Smooth muscle cell (in vitro differentiated cells): ENCODE measurements at regions not wholly inside any gene's neighbourhood (a gene's known extent, or its start where the extent isn't known, plus 50 kb on each side); places are given as distances from the start of the nearest gene placed in this dataset.
A peak's percentile ranks its signal among the peaks of the same experiment; 100 is the strongest.

Experiments
- DNase-seq: peaks from one replicate; lab custom pipeline; 2025; ENCODE audit not compliant: unreplicated experiment; lab: John Stamatoyannopoulos, UW
- H2AFZ ChIP-seq: fragments of 200-600 bp; sonication (generic); 2 replicates; pipeline ENCODE4 v1.6.0; 2016; ENCODE audit warnings: antibody characterized with exemption, low read depth, mild to moderate bottlenecking
- H3F3A ChIP-seq: fragments of 200-600 bp; sonication (generic); 2 replicates; pipeline ENCODE4 v1.6.0; 2017; ENCODE audit warnings: antibody characterized with exemption, low read depth
- H3K27ac ChIP-seq: fragments of 200-600 bp; sonication (generic); 2 replicates; pipeline ENCODE4 v1.5.1; 2016; ENCODE audit warnings: low read depth, mild to moderate bottlenecking
- H3K27me3 ChIP-seq: fragments of 200-600 bp; sonication (generic); 2 replicates; pipeline ENCODE4 v1.6.1; 2016; ENCODE audit warnings: low read depth, mild to moderate bottlenecking
- H3K36me3 ChIP-seq: fragments of 200-600 bp; sonication (generic); 2 replicates; pipeline ENCODE4 v1.5.1; 2016; ENCODE audit warnings: low read depth
- H3K4me1 ChIP-seq: fragments of 200-600 bp; sonication (generic); 2 replicates; pipeline ENCODE4 v1.5.1; 2016; ENCODE audit warnings: low read depth
- H3K4me2 ChIP-seq: fragments of 200-600 bp; sonication (generic); 2 replicates; pipeline ENCODE4 v1.6.0; 2016; ENCODE audit warnings: mild to moderate bottlenecking
- H3K4me3 ChIP-seq: fragments of 200-600 bp; sonication (generic); 2 replicates; pipeline ENCODE4 v1.5.1; 2016; ENCODE audit warnings: mild to moderate bottlenecking
- H3K79me2 ChIP-seq: fragments of 200-600 bp; sonication (generic); 2 replicates; pipeline ENCODE4 v1.6.0; 2016; ENCODE audit warnings: low read depth, mild to moderate bottlenecking
- H3K9ac ChIP-seq: fragments of 200-600 bp; sonication (generic); 2 replicates; pipeline ENCODE4 v1.6.0; 2016; ENCODE audit warnings: low read depth
- H3K9me3 ChIP-seq: fragments of 200-600 bp; sonication (generic); replicated peaks from 2 replicates; pipeline ENCODE4 v1.5.1; 2016; ENCODE audit warnings: low read depth
- H4K20me1 ChIP-seq: fragments of 200-600 bp; sonication (generic); 2 replicates; pipeline ENCODE4 v1.6.0; 2016; ENCODE audit warnings: low read depth
- CTCF ChIP-seq: fragments of 200-600 bp; sonication (generic); IDR thresholded peaks from 2 replicates; pipeline ENCODE4 v1.5.1; 2017; ENCODE audit warnings: borderline replicate concordance, mild to moderate bottlenecking, antibody characterized with exemption; ENCODE audit not compliant: insufficient read depth, poor library complexity, severe bottlenecking
- WGBS: methylation state at CpG from one replicate; pipeline ENCODE4 v1.1.7; 2016; ENCODE audit warnings: low lambda C conversion rate; 5-methylcytosine and 5-hydroxymethylcytosine counted together

- no peaks in the 10 kb centered on the region for H3K27me3 ChIP-seq
- no peak for TF ChIP-seq CTCF
- H2AFZ ChIP-seq: no peak overlapping the region
- no peaks in the 10 kb centered on the region for H4K20me1 ChIP-seq
- no peak overlapping the region for H3K27ac ChIP-seq
- H3K9ac ChIP-seq: no peak overlapping the region
- no peak overlapping the region for H3K4me2 ChIP-seq
- DNase-seq: no peak
- no peaks in the 10 kb centered on the region for H3K79me2 ChIP-seq
- WGBS: 62% methylated on average over 6 of the region's 6 CpGs
- H3F3A ChIP-seq: no peaks in the 10 kb centered on the region
- H3K4me3 ChIP-seq: no peak overlapping the region
- no peaks in the 10 kb centered on the region for H3K9me3 ChIP-seq
- H3K4me1 ChIP-seq: peaks cover 1% of the 10 kb centered on the region
- H3K36me3 ChIP-seq: no peaks in the 10 kb centered on the region
Measured at GRCh38 chr3:31191354-31191753, 296.9 kb upstream of the GADL1 start.

GRCh38 chr3:31193429-31193828 lies 299.0 kb upstream of the GADL1 start:
- Histone ChIP-seq H3K4me3 (no peak overlapping the region), H4K20me1 (no peaks in the 10 kb centered on the region), H3K36me3 (no peaks in the 10 kb centered on the region), H3K4me2 (no peak overlapping the region), H3K27me3 (no peaks in the 10 kb centered on the region), H3K4me1 (peaks cover 6% of the 10 kb centered on the region), H3F3A (no peaks in the 10 kb centered on the region), H3K79me2 (no peaks in the 10 kb centered on the region), H3K9me3 (no peaks in the 10 kb centered on the region), H3K27ac (no peak overlapping the region), H3K9ac (no peak overlapping the region), H2AFZ (no peak overlapping the region)
- 92% methylated on average over 2 of the region's 2 CpGs for WGBS
- no peak for TF ChIP-seq CTCF
- no peak for DNase-seq

- Histone ChIP-seq H3K27ac (no peak overlapping the region), H3K9ac (no peak overlapping the region), H3K4me2 (no peak overlapping the region), H3K4me3 (no peak overlapping the region), H3K9me3 (no peaks in the 10 kb centered on the region), H3K79me2 (no peaks in the 10 kb centered on the region), H2AFZ (no peak overlapping the region), H3K36me3 (no peaks in the 10 kb centered on the region), H4K20me1 (no peaks in the 10 kb centered on the region), H3K27me3 (no peaks in the 10 kb centered on the region), H3F3A (no peaks in the 10 kb centered on the region), H3K4me1 (peaks cover 6% of the 10 kb centered on the region)
- 100% methylated on average over 1 of the region's 1 CpG for WGBS
- TF ChIP-seq CTCF: no peak
- DNase-seq: no peak
Measured at GRCh38 chr3:31193871-31194270, 299.4 kb upstream of the GADL1 start.

GRCh38 chr3:31196261-31196660 lies 301.8 kb upstream of the GADL1 start:
- H3K36me3 ChIP-seq: no peaks in the 10 kb centered on the region
- H3F3A ChIP-seq: no peaks in the 10 kb centered on the region
- H3K79me2 ChIP-seq: no peaks in the 10 kb centered on the region
- H2AFZ ChIP-seq: no peak overlapping the region
- H3K27me3 ChIP-seq: no peaks in the 10 kb centered on the region
- no peak overlapping the region for H3K4me3 ChIP-seq
- no peaks in the 10 kb centered on the region for H3K9me3 ChIP-seq
- H3K9ac ChIP-seq: no peak overlapping the region
- peak overlapping the region; percentile 39 for H3K4me2 ChIP-seq
- H3K4me1 ChIP-seq: peaks cover 6% of the 10 kb centered on the region
- DNase-seq: no peak
- peak overlapping the region; percentile 17 for H3K27ac ChIP-seq
- H4K20me1 ChIP-seq: no peaks in the 10 kb centered on the region
- no peak for TF ChIP-seq CTCF
